GM23338 (cell line): ENCODE measurements at regions not wholly inside any gene's neighbourhood (a gene's known extent, or its start where the extent isn't known, plus 50 kb on each side); places are given as distances from the start of the nearest gene placed in this dataset.

Source experiments
- ATAC-seq: fragments of 200-7000 bp; cut with Tn5 transposase; 3 replicates; pipeline ENCODE4 v1.9.1; 2020
- DNase-seq: peaks from one replicate; pipeline ENCODE4 v3.0.0-alpha.2; 2015; ENCODE audit warnings: low spot score
- H2AFZ ChIP-seq: fragments of 200-600 bp; sonication (generic); 2 replicates; pipeline ENCODE4 v1.8.0; 2016; ENCODE audit warnings: antibody characterized with exemption, mild to moderate bottlenecking, moderate library complexity
- H3F3A ChIP-seq: fragments of 200-600 bp; sonication (generic); replicated peaks from 2 replicates; pipeline ENCODE4 v1.8.0; 2017; ENCODE audit warnings: antibody characterized with exemption, mixed run types, low read depth
- H3K27ac ChIP-seq: fragments of 200-600 bp; sonication (generic); 2 replicates; pipeline ENCODE4 v1.6.1; 2016; ENCODE audit warnings: low read depth
- H3K27me3 ChIP-seq: fragments of 200-600 bp; sonication (generic); 2 replicates; pipeline ENCODE4 v1.8.0; 2016; ENCODE audit warnings: mild to moderate bottlenecking, mixed run types, moderate library complexity; ENCODE audit not compliant: insufficient read depth
- H3K36me3 ChIP-seq: fragments of 200-600 bp; sonication (generic); 2 replicates; pipeline ENCODE4 v1.8.0; 2016; ENCODE audit warnings: mild to moderate bottlenecking; ENCODE audit not compliant: insufficient read depth
- H3K4me1 ChIP-seq: fragments of 200-600 bp; sonication (generic); 2 replicates; pipeline ENCODE4 v1.8.0; 2016; ENCODE audit warnings: mild to moderate bottlenecking, moderate library complexity; ENCODE audit not compliant: insufficient read depth
- H3K4me2 ChIP-seq: fragments of 200-600 bp; sonication (generic); 2 replicates; pipeline ENCODE4 v1.7.1; 2017; ENCODE audit warnings: mixed run types
- H3K4me3 ChIP-seq: fragments of 200-600 bp; sonication (generic); 2 replicates; pipeline ENCODE4 v1.6.1; 2016; ENCODE audit warnings: mixed run types
- H3K79me2 ChIP-seq: fragments of 200-600 bp; sonication (generic); replicated peaks from 2 replicates; pipeline ENCODE4 v1.8.0; 2017; ENCODE audit warnings: mild to moderate bottlenecking; ENCODE audit not compliant: insufficient read depth
- H3K9me2 ChIP-seq: fragments of 200-600 bp; sonication (generic); 2 replicates; pipeline ENCODE4 v1.8.0; 2017; ENCODE audit not compliant: insufficient read depth
- H4K20me1 ChIP-seq: fragments of 200-600 bp; sonication (generic); replicated peaks from 2 replicates; pipeline ENCODE4 v1.8.0; 2017; ENCODE audit warnings: mild to moderate bottlenecking; ENCODE audit not compliant: insufficient read depth
- H3K27ac Mint-ChIP-seq: 2 replicates; pipeline ENCODE4 v1.8.0; 2020; ENCODE audit warnings: inconsistent platforms, mild to moderate bottlenecking, moderate library complexity, mixed read lengths
- H3K27me3 Mint-ChIP-seq: 3 replicates; pipeline ENCODE4 v1.8.0; 2022; ENCODE audit warnings: low read depth, mild to moderate bottlenecking, moderate library complexity, mixed read lengths, inconsistent platforms; ENCODE audit not compliant: insufficient read depth, poor library complexity
- H3K36me3 Mint-ChIP-seq: 3 replicates; pipeline ENCODE4 v1.8.0; 2021; ENCODE audit warnings: low read depth, mild to moderate bottlenecking, inconsistent platforms, moderate library complexity, mixed read lengths
- H3K4me1 Mint-ChIP-seq: 3 replicates; pipeline ENCODE4 v1.8.0; 2020; ENCODE audit warnings: mild to moderate bottlenecking, inconsistent platforms, mixed read lengths
- H3K4me3 Mint-ChIP-seq: 3 replicates; pipeline ENCODE4 v1.8.0; 2021; ENCODE audit warnings: moderate library complexity, mild to moderate bottlenecking, inconsistent platforms, mixed read lengths
- H3K9me3 Mint-ChIP-seq: 3 replicates; pipeline ENCODE4 v1.8.0; 2020; ENCODE audit warnings: moderate library complexity, mild to moderate bottlenecking, inconsistent platforms, mixed read lengths
- CREB1 ChIP-seq: fragments of 250-450 bp; sonication (Bioruptor Pico); IDR thresholded peaks from 2 replicates; pipeline ENCODE4 v1.5.0; 2020; ENCODE audit warnings: low read depth, mild to moderate bottlenecking, moderate library complexity
- EZH2 ChIP-seq: fragments of 200-600 bp; sonication (generic); IDR thresholded peaks from one replicate; pipeline ENCODE4 v1.8.0; 2017; ENCODE audit warnings: antibody characterized with exemption, mild to moderate bottlenecking, low read depth; ENCODE audit not compliant: unreplicated experiment
- EZH2phosphoT487 ChIP-seq: fragments of 200-600 bp; sonication (generic); IDR thresholded peaks from one replicate; pipeline ENCODE4 v1.8.1; 2018; ENCODE audit warnings: antibody characterized with exemption; ENCODE audit not compliant: unreplicated experiment
- JUNB ChIP-seq: IDR thresholded peaks from one replicate; pipeline ENCODE4 v1.6.1; 2016; ENCODE audit warnings: antibody characterized with exemption; ENCODE audit not compliant: unreplicated experiment
- NANOG ChIP-seq: IDR thresholded peaks from 2 replicates; pipeline ENCODE4 v1.6.1; 2016; ENCODE audit warnings: antibody characterized with exemption, borderline replicate concordance
- POLR2AphosphoS5 ChIP-seq: IDR thresholded peaks from 2 replicates; pipeline ENCODE4 v1.6.1; 2016; ENCODE audit warnings: antibody characterized with exemption, low read depth
- STAT1 ChIP-seq: IDR thresholded peaks from one replicate; pipeline ENCODE4 v1.6.1; 2016; ENCODE audit warnings: antibody characterized with exemption; ENCODE audit not compliant: unreplicated experiment
- ZNF114 ChIP-seq: fragments of 250-450 bp; sonication (Bioruptor Pico); IDR thresholded peaks from 2 replicates; pipeline ENCODE4 v1.5.0; 2020; ENCODE audit warnings: mild to moderate bottlenecking, moderate library complexity
- ZNF331 ChIP-seq: fragments of 250-450 bp; sonication (Bioruptor Pico); IDR thresholded peaks from 2 replicates; pipeline ENCODE4 v1.5.0; 2020; ENCODE audit warnings: low read depth, mild to moderate bottlenecking, moderate library complexity
- TF ChIP-seq, protein P1 (sequence below): IDR thresholded peaks from 2 replicates; pipeline ENCODE4 v1.6.1; 2016; ENCODE audit warnings: antibody characterized with exemption
- TF ChIP-seq, protein P2 (sequence below): fragments of 250-450 bp; sonication (Bioruptor Pico); IDR thresholded peaks from 2 replicates; pipeline ENCODE4 v1.5.0; 2020; ENCODE audit warnings: mild to moderate bottlenecking, moderate library complexity
- TF ChIP-seq, protein P3 (sequence below), 2 experiments: fragments of 200-600 bp in 1 of 2; sonication (generic) in 1 of 2; conservative IDR thresholded peaks; 2 replicates each; pipeline versions ENCODE4 v1.5.1 to v1.6.1; 2016 to 2017; ENCODE audit warnings: antibody characterized with exemption in 2 of 2, low read depth in 2 of 2, mild to moderate bottlenecking in 2 of 2, moderate library complexity in 1 of 2
- TF ChIP-seq, protein P4 (sequence below): IDR thresholded peaks from one replicate; pipeline ENCODE4 v1.6.1; 2018; ENCODE audit warnings: antibody characterized with exemption; ENCODE audit not compliant: unreplicated experiment

DNA sequence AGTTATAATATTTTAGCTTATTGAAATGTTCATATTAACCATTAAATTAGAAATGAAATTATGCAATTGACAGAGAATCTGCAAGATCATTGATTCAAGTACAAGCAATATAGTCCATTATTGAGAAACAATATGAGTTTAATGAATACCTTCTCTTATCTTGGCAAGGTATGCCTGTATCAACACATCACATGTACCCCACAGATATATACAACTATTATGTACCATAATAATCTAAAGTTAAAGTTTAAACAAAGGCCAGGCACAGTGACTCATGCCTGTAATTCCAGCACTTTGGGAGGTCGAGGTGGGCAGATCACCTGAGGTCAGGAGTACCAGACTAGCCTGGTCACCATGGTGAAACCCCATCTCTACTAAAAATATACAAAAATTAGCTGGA, 514.7 kb downstream of the PCDH7 start:
- Mint-ChIP-seq H3K9me3 (peaks cover 8% of the 10 kb centered on the region), H3K27me3 (no peaks in the 10 kb centered on the region), H3K36me3 (peaks cover 11% of the 10 kb centered on the region), H3K4me1 (peaks cover 8% of the 10 kb centered on the region), H3K27ac (no peak overlapping the region; the same call in 1 of the 2 replicates), H3K4me3 (no peak overlapping the region)
- no peaks in the 10 kb centered on the region for H3K36me3 ChIP-seq
- H3K4me2 ChIP-seq: no peak overlapping the region
- TF ChIP-seq STAT1 (no peak), ZNF331 (no peak), ZNF114 (CRISPR knock-in tag) (no peak), EZH2phosphoT487 (no peak), EZH2 (no peak), POLR2AphosphoS5 (no peak), JUNB (no peak), CREB1 (CRISPR knock-in tag) (no peak), NANOG (no peak)
- TF ChIP-seq, protein P1, sequence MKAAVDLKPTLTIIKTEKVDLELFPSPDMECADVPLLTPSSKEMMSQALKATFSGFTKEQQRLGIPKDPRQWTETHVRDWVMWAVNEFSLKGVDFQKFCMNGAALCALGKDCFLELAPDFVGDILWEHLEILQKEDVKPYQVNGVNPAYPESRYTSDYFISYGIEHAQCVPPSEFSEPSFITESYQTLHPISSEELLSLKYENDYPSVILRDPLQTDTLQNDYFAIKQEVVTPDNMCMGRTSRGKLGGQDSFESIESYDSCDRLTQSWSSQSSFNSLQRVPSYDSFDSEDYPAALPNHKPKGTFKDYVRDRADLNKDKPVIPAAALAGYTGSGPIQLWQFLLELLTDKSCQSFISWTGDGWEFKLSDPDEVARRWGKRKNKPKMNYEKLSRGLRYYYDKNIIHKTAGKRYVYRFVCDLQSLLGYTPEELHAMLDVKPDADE: no peak
- TF ChIP-seq, protein P2, sequence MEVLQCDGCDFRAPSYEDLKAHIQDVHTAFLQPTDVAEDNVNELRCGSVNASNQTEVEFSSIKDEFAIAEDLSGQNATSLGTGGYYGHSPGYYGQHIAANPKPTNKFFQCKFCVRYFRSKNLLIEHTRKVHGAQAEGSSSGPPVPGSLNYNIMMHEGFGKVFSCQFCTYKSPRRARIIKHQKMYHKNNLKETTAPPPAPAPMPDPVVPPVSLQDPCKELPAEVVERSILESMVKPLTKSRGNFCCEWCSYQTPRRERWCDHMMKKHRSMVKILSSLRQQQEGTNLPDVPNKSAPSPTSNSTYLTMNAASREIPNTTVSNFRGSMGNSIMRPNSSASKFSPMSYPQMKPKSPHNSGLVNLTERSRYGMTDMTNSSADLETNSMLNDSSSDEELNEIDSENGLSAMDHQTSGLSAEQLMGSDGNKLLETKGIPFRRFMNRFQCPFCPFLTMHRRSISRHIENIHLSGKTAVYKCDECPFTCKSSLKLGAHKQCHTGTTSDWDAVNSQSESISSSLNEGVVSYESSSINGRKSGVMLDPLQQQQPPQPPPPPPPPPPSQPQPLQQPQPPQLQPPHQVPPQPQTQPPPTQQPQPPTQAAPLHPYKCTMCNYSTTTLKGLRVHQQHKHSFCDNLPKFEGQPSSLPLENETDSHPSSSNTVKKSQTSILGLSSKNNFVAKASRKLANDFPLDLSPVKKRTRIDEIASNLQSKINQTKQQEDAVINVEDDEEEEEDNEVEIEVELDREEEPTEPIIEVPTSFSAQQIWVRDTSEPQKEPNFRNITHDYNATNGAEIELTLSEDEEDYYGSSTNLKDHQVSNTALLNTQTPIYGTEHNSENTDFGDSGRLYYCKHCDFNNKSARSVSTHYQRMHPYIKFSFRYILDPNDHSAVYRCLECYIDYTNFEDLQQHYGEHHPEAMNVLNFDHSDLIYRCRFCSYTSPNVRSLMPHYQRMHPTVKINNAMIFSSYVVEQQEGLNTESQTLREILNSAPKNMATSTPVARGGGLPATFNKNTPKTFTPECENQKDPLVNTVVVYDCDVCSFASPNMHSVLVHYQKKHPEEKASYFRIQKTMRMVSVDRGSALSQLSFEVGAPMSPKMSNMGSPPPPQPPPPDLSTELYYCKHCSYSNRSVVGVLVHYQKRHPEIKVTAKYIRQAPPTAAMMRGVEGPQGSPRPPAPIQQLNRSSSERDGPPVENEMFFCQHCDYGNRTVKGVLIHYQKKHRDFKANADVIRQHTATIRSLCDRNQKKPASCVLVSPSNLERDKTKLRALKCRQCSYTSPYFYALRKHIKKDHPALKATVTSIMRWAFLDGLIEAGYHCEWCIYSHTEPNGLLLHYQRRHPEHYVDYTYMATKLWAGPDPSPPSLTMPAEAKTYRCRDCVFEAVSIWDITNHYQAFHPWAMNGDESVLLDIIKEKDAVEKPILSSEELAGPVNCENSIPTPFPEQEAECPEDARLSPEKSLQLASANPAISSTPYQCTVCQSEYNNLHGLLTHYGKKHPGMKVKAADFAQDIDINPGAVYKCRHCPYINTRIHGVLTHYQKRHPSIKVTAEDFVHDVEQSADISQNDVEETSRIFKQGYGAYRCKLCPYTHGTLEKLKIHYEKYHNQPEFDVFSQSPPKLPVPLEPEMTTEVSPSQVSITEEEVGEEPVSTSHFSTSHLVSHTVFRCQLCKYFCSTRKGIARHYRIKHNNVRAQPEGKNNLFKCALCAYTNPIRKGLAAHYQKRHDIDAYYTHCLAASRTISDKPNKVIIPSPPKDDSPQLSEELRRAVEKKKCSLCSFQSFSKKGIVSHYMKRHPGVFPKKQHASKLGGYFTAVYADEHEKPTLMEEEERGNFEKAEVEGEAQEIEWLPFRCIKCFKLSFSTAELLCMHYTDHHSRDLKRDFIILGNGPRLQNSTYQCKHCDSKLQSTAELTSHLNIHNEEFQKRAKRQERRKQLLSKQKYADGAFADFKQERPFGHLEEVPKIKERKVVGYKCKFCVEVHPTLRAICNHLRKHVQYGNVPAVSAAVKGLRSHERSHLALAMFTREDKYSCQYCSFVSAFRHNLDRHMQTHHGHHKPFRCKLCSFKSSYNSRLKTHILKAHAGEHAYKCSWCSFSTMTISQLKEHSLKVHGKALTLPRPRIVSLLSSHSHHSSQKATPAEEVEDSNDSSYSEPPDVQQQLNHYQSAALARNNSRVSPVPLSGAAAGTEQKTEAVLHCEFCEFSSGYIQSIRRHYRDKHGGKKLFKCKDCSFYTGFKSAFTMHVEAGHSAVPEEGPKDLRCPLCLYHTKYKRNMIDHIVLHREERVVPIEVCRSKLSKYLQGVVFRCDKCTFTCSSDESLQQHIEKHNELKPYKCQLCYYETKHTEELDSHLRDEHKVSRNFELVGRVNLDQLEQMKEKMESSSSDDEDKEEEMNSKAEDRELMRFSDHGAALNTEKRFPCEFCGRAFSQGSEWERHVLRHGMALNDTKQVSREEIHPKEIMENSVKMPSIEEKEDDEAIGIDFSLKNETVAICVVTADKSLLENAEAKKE (CRISPR knock-in tag): no peak
- TF ChIP-seq, protein P3, sequence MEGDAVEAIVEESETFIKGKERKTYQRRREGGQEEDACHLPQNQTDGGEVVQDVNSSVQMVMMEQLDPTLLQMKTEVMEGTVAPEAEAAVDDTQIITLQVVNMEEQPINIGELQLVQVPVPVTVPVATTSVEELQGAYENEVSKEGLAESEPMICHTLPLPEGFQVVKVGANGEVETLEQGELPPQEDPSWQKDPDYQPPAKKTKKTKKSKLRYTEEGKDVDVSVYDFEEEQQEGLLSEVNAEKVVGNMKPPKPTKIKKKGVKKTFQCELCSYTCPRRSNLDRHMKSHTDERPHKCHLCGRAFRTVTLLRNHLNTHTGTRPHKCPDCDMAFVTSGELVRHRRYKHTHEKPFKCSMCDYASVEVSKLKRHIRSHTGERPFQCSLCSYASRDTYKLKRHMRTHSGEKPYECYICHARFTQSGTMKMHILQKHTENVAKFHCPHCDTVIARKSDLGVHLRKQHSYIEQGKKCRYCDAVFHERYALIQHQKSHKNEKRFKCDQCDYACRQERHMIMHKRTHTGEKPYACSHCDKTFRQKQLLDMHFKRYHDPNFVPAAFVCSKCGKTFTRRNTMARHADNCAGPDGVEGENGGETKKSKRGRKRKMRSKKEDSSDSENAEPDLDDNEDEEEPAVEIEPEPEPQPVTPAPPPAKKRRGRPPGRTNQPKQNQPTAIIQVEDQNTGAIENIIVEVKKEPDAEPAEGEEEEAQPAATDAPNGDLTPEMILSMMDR (conservative IDR thresholded peaks at IDR 0.05; ENCODE audit: low read depth in 2 of 2): no peak
- TF ChIP-seq, protein P4, sequence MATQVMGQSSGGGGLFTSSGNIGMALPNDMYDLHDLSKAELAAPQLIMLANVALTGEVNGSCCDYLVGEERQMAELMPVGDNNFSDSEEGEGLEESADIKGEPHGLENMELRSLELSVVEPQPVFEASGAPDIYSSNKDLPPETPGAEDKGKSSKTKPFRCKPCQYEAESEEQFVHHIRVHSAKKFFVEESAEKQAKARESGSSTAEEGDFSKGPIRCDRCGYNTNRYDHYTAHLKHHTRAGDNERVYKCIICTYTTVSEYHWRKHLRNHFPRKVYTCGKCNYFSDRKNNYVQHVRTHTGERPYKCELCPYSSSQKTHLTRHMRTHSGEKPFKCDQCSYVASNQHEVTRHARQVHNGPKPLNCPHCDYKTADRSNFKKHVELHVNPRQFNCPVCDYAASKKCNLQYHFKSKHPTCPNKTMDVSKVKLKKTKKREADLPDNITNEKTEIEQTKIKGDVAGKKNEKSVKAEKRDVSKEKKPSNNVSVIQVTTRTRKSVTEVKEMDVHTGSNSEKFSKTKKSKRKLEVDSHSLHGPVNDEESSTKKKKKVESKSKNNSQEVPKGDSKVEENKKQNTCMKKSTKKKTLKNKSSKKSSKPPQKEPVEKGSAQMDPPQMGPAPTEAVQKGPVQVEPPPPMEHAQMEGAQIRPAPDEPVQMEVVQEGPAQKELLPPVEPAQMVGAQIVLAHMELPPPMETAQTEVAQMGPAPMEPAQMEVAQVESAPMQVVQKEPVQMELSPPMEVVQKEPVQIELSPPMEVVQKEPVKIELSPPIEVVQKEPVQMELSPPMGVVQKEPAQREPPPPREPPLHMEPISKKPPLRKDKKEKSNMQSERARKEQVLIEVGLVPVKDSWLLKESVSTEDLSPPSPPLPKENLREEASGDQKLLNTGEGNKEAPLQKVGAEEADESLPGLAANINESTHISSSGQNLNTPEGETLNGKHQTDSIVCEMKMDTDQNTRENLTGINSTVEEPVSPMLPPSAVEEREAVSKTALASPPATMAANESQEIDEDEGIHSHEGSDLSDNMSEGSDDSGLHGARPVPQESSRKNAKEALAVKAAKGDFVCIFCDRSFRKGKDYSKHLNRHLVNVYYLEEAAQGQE: no peak
- ATAC-seq: no peak
- H3K27ac ChIP-seq: peak overlapping the region; percentile 51; the same call in 1 of the 2 replicates
- H2AFZ ChIP-seq: no peak overlapping the region
- H3K27me3 ChIP-seq: no peaks in the 10 kb centered on the region
- no peaks in the 10 kb centered on the region for H3F3A ChIP-seq
- peaks cover 8% of the 10 kb centered on the region for H3K4me1 ChIP-seq
- peaks cover 8% of the 10 kb centered on the region for H3K9me2 ChIP-seq
- H3K79me2 ChIP-seq: no peaks in the 10 kb centered on the region
- no peaks in the 10 kb centered on the region for H4K20me1 ChIP-seq
- no peak for DNase-seq
- no peak overlapping the region for H3K4me3 ChIP-seq
